ENCODE measurements at regions not wholly inside any gene's neighbourhood (a gene's known extent, or its start where the extent isn't known, plus 50 kb on each side); places are given as distances from the start of the nearest gene placed in this dataset.

GRCh38 chr13:44818016-44818415 is 171.3 kb downstream of the NUFIP1 start:
- TF ChIP-seq CTCF (IDR thresholded peaks at IDR 0.05; ENCODE audit: insufficient read depth, low read depth, low read length) (no peak), EZH2 (IDR thresholded peaks at IDR 0.05; ENCODE audit: insufficient read depth, low read length) (no peak)
